ENCODE measurements at regions not wholly inside any gene's neighbourhood (a gene's known extent, or its start where the extent isn't known, plus 50 kb on each side); places are given as distances from the start of the nearest gene placed in this dataset.
A peak's percentile ranks its signal among the peaks of the same experiment; 100 is the strongest.

DNA sequence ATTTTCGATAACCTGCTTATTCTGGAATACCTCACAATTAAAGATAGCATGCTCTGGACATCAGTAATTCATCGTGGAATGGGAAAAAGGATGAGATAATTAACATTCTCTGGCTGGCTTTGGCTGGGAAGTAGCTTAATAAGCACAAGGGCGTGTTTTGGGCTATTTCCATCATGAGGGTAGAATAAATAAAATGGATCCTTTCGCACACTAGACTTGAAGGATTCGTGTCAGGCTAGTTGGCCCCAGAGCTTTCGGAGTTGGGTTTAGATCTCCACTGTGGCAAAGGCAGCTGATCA, 151.2 kb upstream of the ADRA1B start:
- no peak for DNase-seq (ENCODE audit: low spot score)
- in situ Hi-C loops (cut with MboI; ENCODE audit: low sequenced_read_pairs, unreplicated experiment) = no loop called here
- TF ChIP-seq, protein P1, sequence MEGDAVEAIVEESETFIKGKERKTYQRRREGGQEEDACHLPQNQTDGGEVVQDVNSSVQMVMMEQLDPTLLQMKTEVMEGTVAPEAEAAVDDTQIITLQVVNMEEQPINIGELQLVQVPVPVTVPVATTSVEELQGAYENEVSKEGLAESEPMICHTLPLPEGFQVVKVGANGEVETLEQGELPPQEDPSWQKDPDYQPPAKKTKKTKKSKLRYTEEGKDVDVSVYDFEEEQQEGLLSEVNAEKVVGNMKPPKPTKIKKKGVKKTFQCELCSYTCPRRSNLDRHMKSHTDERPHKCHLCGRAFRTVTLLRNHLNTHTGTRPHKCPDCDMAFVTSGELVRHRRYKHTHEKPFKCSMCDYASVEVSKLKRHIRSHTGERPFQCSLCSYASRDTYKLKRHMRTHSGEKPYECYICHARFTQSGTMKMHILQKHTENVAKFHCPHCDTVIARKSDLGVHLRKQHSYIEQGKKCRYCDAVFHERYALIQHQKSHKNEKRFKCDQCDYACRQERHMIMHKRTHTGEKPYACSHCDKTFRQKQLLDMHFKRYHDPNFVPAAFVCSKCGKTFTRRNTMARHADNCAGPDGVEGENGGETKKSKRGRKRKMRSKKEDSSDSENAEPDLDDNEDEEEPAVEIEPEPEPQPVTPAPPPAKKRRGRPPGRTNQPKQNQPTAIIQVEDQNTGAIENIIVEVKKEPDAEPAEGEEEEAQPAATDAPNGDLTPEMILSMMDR (IDR thresholded peaks at IDR 0.05; ENCODE audit: borderline replicate concordance, control extremely low read depth, extremely low read depth, insufficient read depth, missing control alignments) = no peak

DNA sequence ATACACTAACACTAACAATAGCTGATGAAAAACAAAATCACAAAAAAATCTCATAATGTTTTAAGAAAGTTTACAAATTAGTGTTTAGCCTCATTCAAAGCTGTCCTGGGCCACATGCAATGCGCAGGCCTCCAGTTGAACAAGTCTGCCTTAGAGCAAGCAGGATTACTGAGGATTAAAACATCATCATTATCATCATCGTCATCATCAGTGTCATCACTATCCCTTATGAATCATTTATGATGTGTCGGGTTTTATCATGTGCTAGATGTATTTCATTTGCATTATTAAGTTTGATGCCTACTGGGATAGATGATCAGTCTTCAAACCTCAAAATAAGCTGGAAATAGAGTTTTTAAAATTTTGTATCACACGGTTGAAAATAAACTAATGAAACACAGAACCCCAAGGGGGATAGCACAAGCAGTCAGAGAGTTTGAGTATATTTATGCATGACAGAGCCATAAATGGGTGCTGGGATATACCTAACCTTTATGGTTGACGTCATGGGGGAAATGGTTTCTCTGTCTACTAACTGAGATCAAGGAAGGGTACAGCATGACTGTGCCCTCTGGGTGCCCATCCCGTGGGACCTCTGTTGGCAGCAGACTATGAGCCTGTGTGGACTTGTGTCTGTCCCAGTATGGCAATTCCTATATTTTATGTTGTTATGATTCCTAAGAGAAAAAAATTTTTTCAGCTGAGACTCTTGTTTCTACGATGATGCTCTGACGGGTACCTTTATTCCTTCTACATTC, 150.3 kb upstream of the ADRA1B start:
- DNase-seq (ENCODE audit: low spot score) = no peak
- in situ Hi-C loops (cut with MboI; ENCODE audit: low sequenced_read_pairs, unreplicated experiment) = no loop called here
- TF ChIP-seq, protein P1 (IDR thresholded peaks at IDR 0.05; ENCODE audit: borderline replicate concordance, control extremely low read depth, extremely low read depth, insufficient read depth, missing control alignments) = no peak

DNA sequence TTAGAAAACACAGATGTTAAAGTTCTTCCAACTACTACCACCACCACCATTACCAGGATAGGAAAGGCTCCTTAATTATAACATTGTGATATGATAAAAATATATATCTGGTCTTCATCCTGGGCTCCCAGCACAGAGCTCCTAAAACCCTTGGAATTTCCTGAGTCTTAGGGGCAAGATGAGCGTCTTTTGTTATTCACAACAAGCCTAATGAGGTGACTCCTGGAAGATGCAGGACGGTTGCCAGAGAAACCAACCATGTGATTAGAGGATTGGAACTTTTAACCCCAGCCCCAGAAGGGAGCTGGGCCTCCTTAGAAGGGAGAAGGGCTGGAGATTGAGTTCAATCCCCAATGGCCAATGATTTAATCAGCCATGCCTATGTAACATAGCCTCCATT, 148.0 kb upstream of the ADRA1B start:
- no peak for DNase-seq (ENCODE audit: low spot score)
- in situ Hi-C loops (cut with MboI; ENCODE audit: low sequenced_read_pairs, unreplicated experiment) = no loop called here
- TF ChIP-seq, protein P1 (IDR thresholded peaks at IDR 0.05; ENCODE audit: borderline replicate concordance, control extremely low read depth, extremely low read depth, insufficient read depth, missing control alignments) = no peak

DNA sequence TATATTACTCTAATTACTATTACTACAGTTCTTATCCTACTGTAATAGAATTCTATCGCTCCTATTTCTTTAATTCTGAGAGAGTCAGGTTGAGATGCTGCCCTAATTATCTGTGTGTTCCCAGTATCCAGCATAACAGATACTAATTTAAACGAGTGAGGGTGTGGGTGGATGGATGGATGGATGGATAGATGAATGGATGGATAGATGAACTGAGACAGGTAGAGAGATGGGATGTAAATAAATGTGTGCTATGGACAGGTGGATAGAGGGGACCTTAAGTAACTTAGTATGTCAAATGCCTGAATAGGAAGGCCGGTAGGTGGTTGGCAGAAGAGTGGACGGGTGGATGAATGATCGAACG, 143.6 kb upstream of the ADRA1B start:
- TF ChIP-seq, protein P1 (IDR thresholded peaks at IDR 0.05; ENCODE audit: borderline replicate concordance, control extremely low read depth, extremely low read depth, insufficient read depth, missing control alignments) = no peak
- in situ Hi-C loops (cut with MboI; ENCODE audit: low sequenced_read_pairs, unreplicated experiment) = no loop called here

DNA sequence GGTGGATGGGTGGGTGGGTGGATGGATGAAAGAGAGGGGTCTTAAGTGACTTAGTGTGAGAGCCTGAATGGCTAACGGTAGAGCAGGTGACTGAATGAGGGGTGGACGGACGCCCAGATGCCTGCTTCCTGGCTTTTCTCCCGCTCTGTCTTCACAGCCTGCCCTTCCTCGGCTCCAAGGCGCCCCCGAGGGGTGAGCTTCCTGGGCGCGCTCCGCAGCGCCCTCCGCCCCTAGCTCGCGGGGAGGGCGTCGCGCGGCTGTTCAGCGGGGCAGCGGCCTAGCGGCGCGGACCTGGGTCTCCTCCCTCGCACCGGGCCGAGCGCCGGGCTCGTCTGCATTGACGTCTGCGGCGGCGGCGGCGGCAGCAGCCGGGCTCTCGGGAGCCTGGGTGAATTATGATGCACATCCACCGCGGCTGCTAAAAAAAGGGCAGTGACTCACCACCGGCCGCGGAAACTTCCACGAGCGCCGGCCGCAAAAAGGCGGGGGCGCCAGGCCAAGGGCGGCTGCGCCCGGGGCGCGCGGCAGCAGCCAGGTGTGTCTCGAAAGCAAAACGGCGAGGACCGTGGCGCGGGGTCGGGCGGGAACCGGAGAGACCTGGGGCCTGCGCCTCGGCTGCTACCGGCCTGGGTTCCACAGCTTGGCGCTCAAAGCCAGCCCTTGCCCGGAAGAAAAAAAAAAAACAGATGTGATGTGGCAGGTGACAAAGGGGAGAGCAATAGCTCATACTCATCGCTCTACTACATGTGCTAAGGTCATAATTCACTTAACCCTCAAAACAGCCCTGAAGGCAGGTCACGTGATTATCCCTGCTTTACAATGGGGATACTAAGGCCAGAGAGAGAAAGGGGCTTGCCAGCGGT, 143.0 kb upstream of the ADRA1B start:
- in situ Hi-C loops (cut with MboI; ENCODE audit: low sequenced_read_pairs, unreplicated experiment) = no loop called here
- peak; percentile 84 for DNase-seq (ENCODE audit: low spot score)
- TF ChIP-seq, protein P1 (IDR thresholded peaks at IDR 0.05; ENCODE audit: borderline replicate concordance, control extremely low read depth, extremely low read depth, insufficient read depth, missing control alignments) = no peak

More for the DNA sequence above, 143.6 kb upstream of the ADRA1B start:
- DNase-seq (ENCODE audit: low spot score) = no peak

DNA sequence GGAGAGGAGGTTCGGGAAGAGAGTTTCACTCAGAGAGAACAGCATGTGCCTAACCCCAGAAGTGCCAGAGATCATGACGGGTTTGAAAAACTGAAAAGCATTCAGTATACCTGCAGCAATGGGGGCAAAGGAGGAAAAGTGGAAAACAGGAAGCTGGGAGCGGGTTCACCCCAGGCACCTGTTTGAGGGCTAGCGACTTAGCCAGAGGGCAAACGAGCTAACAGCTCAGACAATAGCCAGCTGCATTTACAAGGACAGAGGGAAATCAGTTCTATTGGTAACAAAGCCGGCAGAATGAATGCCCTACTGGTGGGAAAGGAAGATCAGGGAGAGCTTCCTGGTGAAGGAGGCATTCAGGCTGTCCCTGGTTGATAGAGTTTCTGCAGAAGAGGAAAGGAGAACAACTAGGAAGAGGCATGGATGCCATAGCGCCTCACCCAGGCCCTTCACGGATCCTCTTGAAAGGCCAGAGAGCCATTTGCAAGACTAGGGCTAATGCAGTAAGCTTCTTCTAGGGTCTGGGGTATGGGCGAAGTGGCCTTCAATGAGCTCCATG, 141.7 kb upstream of the ADRA1B start:
- TF ChIP-seq, protein P1 (IDR thresholded peaks at IDR 0.05; ENCODE audit: borderline replicate concordance, control extremely low read depth, extremely low read depth, insufficient read depth, missing control alignments) = no peak
- in situ Hi-C loops (cut with MboI; ENCODE audit: low sequenced_read_pairs, unreplicated experiment) = no loop called here
- DNase-seq (ENCODE audit: low spot score) = no peak

Measured in GM13976 (cell line).